ENCODE measurements at regions not wholly inside any gene's neighbourhood (a gene's known extent, or its start where the extent isn't known, plus 50 kb on each side); places are given as distances from the start of the nearest gene placed in this dataset.

DNA sequence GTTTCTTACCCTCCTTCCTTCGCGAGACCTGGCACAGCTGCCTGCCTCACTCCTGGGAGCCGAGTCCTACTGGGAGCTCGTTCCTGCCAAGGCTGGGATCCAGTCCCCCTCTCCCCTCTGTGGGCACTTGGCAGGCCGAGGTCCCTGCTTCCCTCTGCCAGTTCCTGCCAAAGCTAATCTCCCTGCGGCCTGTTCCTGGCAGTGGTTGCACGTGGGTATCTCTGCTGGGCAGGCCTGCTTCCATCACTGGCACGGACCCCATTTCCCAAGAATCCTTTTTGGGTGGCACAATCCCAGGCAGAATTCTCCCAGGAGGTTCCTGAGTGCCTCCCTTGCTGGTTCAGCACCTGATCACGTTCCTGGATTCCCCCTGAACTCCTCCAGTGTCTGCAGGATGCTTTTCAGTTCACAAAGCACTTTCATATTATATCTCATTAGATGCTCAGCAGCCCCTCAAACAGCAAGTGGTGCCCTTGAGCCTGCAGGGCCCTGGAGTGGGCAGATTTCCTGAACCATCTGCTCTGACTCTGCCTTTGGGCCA is 96.5 kb downstream of the RRM1 start:
- intact Hi-C loops (cut with DNase I): no loop called here
- peaks cover 0 to 19% (median 10%) of the 10 kb centered on the region in 4 donors for H3K4me1 ChIP-seq
- no peaks in the 10 kb centered on the region for H3K9me3 ChIP-seq

DNA sequence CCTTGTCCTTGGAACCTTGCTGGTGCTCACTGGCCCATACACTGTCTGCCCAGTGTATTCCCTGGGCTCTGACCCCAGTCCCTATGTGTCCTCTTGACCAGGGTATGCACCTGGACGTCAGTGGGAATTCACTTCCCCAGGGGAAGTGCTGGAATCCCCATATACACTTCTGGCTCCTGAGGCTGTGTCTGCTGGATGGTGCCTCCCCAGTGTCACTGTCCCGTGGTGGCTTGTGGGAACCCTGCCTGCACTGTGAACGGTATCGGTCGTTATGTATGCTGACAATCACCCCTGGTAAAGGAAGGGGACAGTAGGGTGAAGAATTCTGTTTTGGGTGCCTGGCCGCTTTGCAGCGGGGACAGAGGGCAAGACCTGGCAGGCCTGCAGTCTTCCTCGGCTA is 95.9 kb downstream of the RRM1 start:
- DNase-seq: no peak
- intact Hi-C loops (cut with DNase I): no loop called here
- 83 to 85% methylated on average over 8 of the region's 8 CpGs for WGBS, 2 donors
- peaks cover 0 to 19% (median 10%) of the 10 kb centered on the region in 4 donors for H3K4me1 ChIP-seq
- TF ChIP-seq EP300 (IDR thresholded peaks at IDR 0.05) (no peak), POLR2AphosphoS5 (IDR thresholded peaks at IDR 0.05) (no peak), POLR2A (IDR thresholded peaks at IDR 0.05) (no peak)
- TF ChIP-seq, protein P1, sequence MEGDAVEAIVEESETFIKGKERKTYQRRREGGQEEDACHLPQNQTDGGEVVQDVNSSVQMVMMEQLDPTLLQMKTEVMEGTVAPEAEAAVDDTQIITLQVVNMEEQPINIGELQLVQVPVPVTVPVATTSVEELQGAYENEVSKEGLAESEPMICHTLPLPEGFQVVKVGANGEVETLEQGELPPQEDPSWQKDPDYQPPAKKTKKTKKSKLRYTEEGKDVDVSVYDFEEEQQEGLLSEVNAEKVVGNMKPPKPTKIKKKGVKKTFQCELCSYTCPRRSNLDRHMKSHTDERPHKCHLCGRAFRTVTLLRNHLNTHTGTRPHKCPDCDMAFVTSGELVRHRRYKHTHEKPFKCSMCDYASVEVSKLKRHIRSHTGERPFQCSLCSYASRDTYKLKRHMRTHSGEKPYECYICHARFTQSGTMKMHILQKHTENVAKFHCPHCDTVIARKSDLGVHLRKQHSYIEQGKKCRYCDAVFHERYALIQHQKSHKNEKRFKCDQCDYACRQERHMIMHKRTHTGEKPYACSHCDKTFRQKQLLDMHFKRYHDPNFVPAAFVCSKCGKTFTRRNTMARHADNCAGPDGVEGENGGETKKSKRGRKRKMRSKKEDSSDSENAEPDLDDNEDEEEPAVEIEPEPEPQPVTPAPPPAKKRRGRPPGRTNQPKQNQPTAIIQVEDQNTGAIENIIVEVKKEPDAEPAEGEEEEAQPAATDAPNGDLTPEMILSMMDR (IDR thresholded peaks at IDR 0.05): no peak
- H3K4me3 ChIP-seq: no peak overlapping the region
- H3K36me3 ChIP-seq: no peaks in the 10 kb centered on the region
- peak overlapping the region in 2 of 4 donors; percentile 53 to 67 for H3K27ac ChIP-seq
- no peaks in the 10 kb centered on the region for H3K9me3 ChIP-seq
- no peaks in the 10 kb centered on the region for H3K27me3 ChIP-seq

More for the DNA sequence above, 96.5 kb downstream of the RRM1 start:
- TF ChIP-seq, protein P1 (IDR thresholded peaks at IDR 0.05): no peak
- TF ChIP-seq POLR2A (IDR thresholded peaks at IDR 0.05): no peak
- TF ChIP-seq EP300 (IDR thresholded peaks at IDR 0.05): no peak
- TF ChIP-seq POLR2AphosphoS5 (IDR thresholded peaks at IDR 0.05): no peak
- peak; percentile 76 for DNase-seq
- 83 to 88% methylated on average over 9 of the region's 9 CpGs for WGBS, 2 donors
- H3K36me3 ChIP-seq: no peaks in the 10 kb centered on the region
- H3K27me3 ChIP-seq: no peaks in the 10 kb centered on the region
- peak overlapping the region in 3 of 4 donors; percentile 7 to 67 (median 53) for H3K27ac ChIP-seq
- H3K4me3 ChIP-seq: no peak overlapping the region

DNA sequence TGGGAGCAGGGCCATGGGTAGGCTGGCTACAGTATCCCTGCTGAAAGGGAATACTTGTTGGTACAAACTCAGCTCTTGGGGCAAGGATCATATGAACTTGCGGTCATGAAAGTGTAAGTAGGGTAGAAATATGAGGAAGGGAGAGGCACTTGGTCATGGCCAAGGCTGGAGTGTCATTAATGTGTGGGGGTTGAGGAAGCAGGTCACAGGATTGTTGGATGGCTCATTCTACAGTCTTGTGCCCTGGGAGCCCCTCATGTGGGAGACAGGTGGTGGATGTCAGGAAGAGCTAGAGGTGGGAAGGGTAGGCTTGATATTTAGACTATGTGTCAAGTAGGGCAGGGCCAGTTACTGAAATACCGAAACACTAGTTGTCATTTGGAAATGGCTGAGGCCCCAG is 95.5 kb downstream of the RRM1 start:
- intact Hi-C loops (cut with DNase I): no loop called here

More for the DNA sequence above, 95.5 kb downstream of the RRM1 start:
- H3K27me3 ChIP-seq: no peaks in the 10 kb centered on the region
- WGBS, 2 donors: 48 to 49% methylated on average over 2 of the region's 2 CpGs
- peaks cover 0 to 19% (median 10%) of the 10 kb centered on the region in 4 donors for H3K4me1 ChIP-seq
- no peaks in the 10 kb centered on the region for H3K9me3 ChIP-seq
- H3K36me3 ChIP-seq: no peaks in the 10 kb centered on the region
- H3K4me3 ChIP-seq: no peak overlapping the region
- TF ChIP-seq POLR2A (IDR thresholded peaks at IDR 0.05) (no peak), EP300 (IDR thresholded peaks at IDR 0.05) (no peak), POLR2AphosphoS5 (IDR thresholded peaks at IDR 0.05) (no peak)
- TF ChIP-seq, protein P1 (IDR thresholded peaks at IDR 0.05): no peak
- no peak for DNase-seq
- H3K27ac ChIP-seq: no peak overlapping the region
